Pancreas (tissue), 10 donors: ENCODE measurements at regions not wholly inside any gene's neighbourhood (a gene's known extent, or its start where the extent isn't known, plus 50 kb on each side); places are given as distances from the start of the nearest gene placed in this dataset.
A peak's percentile ranks its signal among the peaks of the same experiment; 100 is the strongest.
"Not testable (repeated sequence)": the region's sequence is repeated elsewhere in the genome, so short reads cannot be mapped to it uniquely, and the experiment has no call there.

Experiments used
- ATAC-seq, 4 donors: fragments of 200-7000 bp; cut with Tn5 transposase; one replicate each; pipeline versions ENCODE4 v1.8.0 to v1.9.1; 2020; ENCODE audit warnings: mild to moderate bottlenecking in 4 of 4, moderate library complexity in 4 of 4
- DNase-seq, 6 donors: peaks; one replicate each; pipeline ENCODE4 v3.0.0-alpha.2; 2020
- FAIRE-seq: peaks from 2 replicates; lab custom pipeline; 2012; peaks lifted over from hg19 to GRCh38; lab: Jason Lieb, UNC
- H3K27ac ChIP-seq, 4 donors: fragments of 200-600 bp; sonication (generic); 1 replicate in 3 of 4; 2 replicates in 1 of 4; pipeline versions ENCODE4 v1.5.0 to v1.8.0; 2020
- H3K27me3 ChIP-seq, 4 donors: fragments of 200-600 bp; one replicate each; pipeline ENCODE4 v1.8.0; 2021
- H3K36me3 ChIP-seq, 3 donors: fragments of 200-600 bp; sonication (generic) in 1 of 3; one replicate each; pipeline versions ENCODE4 v1.5.0 to v1.8.0; 2020 to 2021
- H3K4me1 ChIP-seq, 3 donors: fragments of 200-600 bp; one replicate each; pipeline ENCODE4 v1.8.0; 2021
- H3K4me3 ChIP-seq, 4 donors: fragments of 200-600 bp; sonication (generic) in 2 of 4; one replicate each; pipeline versions ENCODE4 v1.5.0 to v1.8.0; 2020 to 2021
- H3K9me3 ChIP-seq, 4 donors: fragments of 200-600 bp; one replicate each; pipeline ENCODE4 v1.8.0; 2021
- CTCF ChIP-seq, 4 donors: fragments of 200-600 bp; sonication (generic) in 3 of 4; IDR thresholded peaks; one replicate each; pipeline versions ENCODE4 v1.5.0 to v1.8.0; 2021; ENCODE audit warnings: antibody characterized with exemption in 4 of 4
- WGBS, 2 donors: extraction: QIAGEN DNeasy Blood & Tissue Kit; methylation state at CpG; one replicate each; pipeline ENCODE4 v1.1.7; 2013; 5-methylcytosine and 5-hydroxymethylcytosine counted together
- intact Hi-C, 3 donors: fragments of 100-400 bp; cut with DNase I; formaldehyde crosslinking; loops; one replicate each; pipeline versions ENCODE4 v1.11.1 to v1.14.2; 2022
- donor health status: healthy with polysubstance abuse.
- donor health status: DM: no; HTN: no; CAD: no; lungs with moderate emphysema.
- donor health status: DM: no; HTN: no; CAD: no.
- donor health status: control.
- donor health status: control.
- donor health status: Bipolar disorder and iron deficiency.
- donor health status: DM: yes; HTN: yes; CAD: no.
- donor health status: DM: no; HTN: no; CAD: no.
- donor health status: DM: no; HTN: no; CAD: no.
- donor health status: DM: yes; HTN: yes; CAD: no.

GRCh38 chr14:78023112-78023511, 147.1 kb upstream of the NRXN3 start:
- intact Hi-C loops = no loop called here
- H3K27me3 ChIP-seq = no peaks in the 10 kb centered on the region
- DNase-seq = no peak
- no peak for TF ChIP-seq CTCF (IDR thresholded peaks at IDR 0.05)
- no peak overlapping the region for H3K27ac ChIP-seq
- ATAC-seq = no peak
- H3K4me3 ChIP-seq = no peak overlapping the region
- FAIRE-seq = no peak
- no peaks in the 10 kb centered on the region for H3K4me1 ChIP-seq
- H3K9me3 ChIP-seq = no peaks in the 10 kb centered on the region
- 67 to 79% methylated on average over 2 of the region's 2 CpGs for WGBS, 2 donors
- H3K36me3 ChIP-seq = no peaks in the 10 kb centered on the region

GRCh38 chr14:78028471-78028870, 141.7 kb upstream of the NRXN3 start:
- H3K4me1 ChIP-seq = no peaks in the 10 kb centered on the region
- DNase-seq = no peak
- TF ChIP-seq CTCF (IDR thresholded peaks at IDR 0.05) = no peak
- no peaks in the 10 kb centered on the region for H3K9me3 ChIP-seq
- FAIRE-seq = no peak
- no peaks in the 10 kb centered on the region for H3K27me3 ChIP-seq
- H3K4me3 ChIP-seq = no peak overlapping the region
- ATAC-seq = no peak
- H3K36me3 ChIP-seq = no peaks in the 10 kb centered on the region
- H3K27ac ChIP-seq = no peak overlapping the region
- WGBS, 2 donors = 73 to 80% methylated on average over 1 of the region's 1 CpG
- intact Hi-C loops = no loop called here

GRCh38 chr14:78029601-78030372, 140.4 kb upstream of the NRXN3 start:
- no peak overlapping the region for H3K4me3 ChIP-seq
- 20 to 22% methylated on average over 15 to 16 of the region's 16 CpGs for WGBS, 2 donors
- H3K4me1 ChIP-seq = no peaks in the 10 kb centered on the region
- DNase-seq = peak in 1 of 6 donors; percentile 35
- H3K27me3 ChIP-seq = no peaks in the 10 kb centered on the region
- intact Hi-C loops = no loop called here
- no peaks in the 10 kb centered on the region for H3K36me3 ChIP-seq
- H3K27ac ChIP-seq = no peak overlapping the region
- H3K9me3 ChIP-seq = no peaks in the 10 kb centered on the region
- peak in 1 of 4 donors; percentile 40 for ATAC-seq
- no peak for TF ChIP-seq CTCF (IDR thresholded peaks at IDR 0.05)
- no peak for FAIRE-seq

- Histone ChIP-seq H3K36me3 (no peaks in the 10 kb centered on the region), H3K4me1 (no peaks in the 10 kb centered on the region), H3K27ac (no peak overlapping the region), H3K9me3 (no peaks in the 10 kb centered on the region), H3K4me3 (no peak overlapping the region), H3K27me3 (peaks cover 0 to 9% (median 2%) of the 10 kb centered on the region in 4 donors)
- ATAC-seq (no peak), FAIRE-seq (no peak), DNase-seq (no peak)
- intact Hi-C loops = no loop called here
- no peak for TF ChIP-seq CTCF (IDR thresholded peaks at IDR 0.05)
- WGBS, 2 donors = 40 to 50% methylated on average over 1 of the region's 1 CpG
Observed at GRCh38 chr14:78043349-78043748, 126.8 kb upstream of the NRXN3 start.

- TF ChIP-seq CTCF (IDR thresholded peaks at IDR 0.05) = no peak
- no peak for ATAC-seq
- Histone ChIP-seq H3K36me3 (no peaks in the 10 kb centered on the region), H3K27ac (no peak overlapping the region), H3K9me3 (no peaks in the 10 kb centered on the region), H3K27me3 (peaks cover 0 to 5% (median 2%) of the 10 kb centered on the region in 4 donors), H3K4me3 (no peak overlapping the region), H3K4me1 (no peaks in the 10 kb centered on the region)
- WGBS, 2 donors = 13 to 14% methylated on average over 1 of the region's 1 CpG
- no peak for FAIRE-seq
- intact Hi-C loops = no loop called here
- no peak for DNase-seq
Observed at GRCh38 chr14:78048120-78048519, 122.1 kb upstream of the NRXN3 start.

GRCh38 chr14:78056890-78057289, 113.3 kb upstream of the NRXN3 start:
- intact Hi-C loops = not testable (repeated sequence)
- WGBS, 2 donors = 85 to 98% methylated on average over 2 of the region's 2 CpGs

More at GRCh38 chr14:78056890-78057289, 113.3 kb upstream of the NRXN3 start:
- not testable (repeated sequence) for H3K9me3 ChIP-seq, FAIRE-seq, H3K27ac ChIP-seq, H3K4me3 ChIP-seq, DNase-seq, H3K4me1 ChIP-seq, H3K27me3 ChIP-seq, ATAC-seq, H3K36me3 ChIP-seq
